Fibroblast of lung (primary cell): ENCODE measurements at regions not wholly inside any gene's neighbourhood (a gene's known extent, or its start where the extent isn't known, plus 50 kb on each side); places are given as distances from the start of the nearest gene placed in this dataset.
A peak's percentile ranks its signal among the peaks of the same experiment; 100 is the strongest.

Source experiments
- DNase-seq, 2 donors: peaks; one replicate each; pipeline versions ENCODE4 v3.0.0 to v3.0.0-alpha.2; 2010; ENCODE audit warnings: low read depth in 2 of 2
- H2AFZ ChIP-seq: 2 replicates; pipeline ENCODE4 v1.5.1; 2012; ENCODE audit warnings: low read length, control low read depth, inconsistent platforms
- H3K27ac ChIP-seq: 2 replicates; pipeline ENCODE4 v1.5.1; 2011; ENCODE audit warnings: low read length, control low read depth; ENCODE audit not compliant: insufficient read depth
- H3K27me3 ChIP-seq: 2 replicates; pipeline ENCODE4 v1.5.1; 2011; ENCODE audit warnings: mild to moderate bottlenecking, low read length; ENCODE audit not compliant: control insufficient read depth, insufficient read depth
- H3K36me3 ChIP-seq: 2 replicates; pipeline ENCODE4 v1.5.1; 2011; ENCODE audit warnings: low read length; ENCODE audit not compliant: control insufficient read depth, insufficient read depth
- H3K4me1 ChIP-seq: 2 replicates; pipeline ENCODE4 v1.5.1; 2011; ENCODE audit warnings: low read length; ENCODE audit not compliant: control insufficient read depth, insufficient read depth; ENCODE audit errors: extremely low read depth
- H3K4me2 ChIP-seq: 2 replicates; pipeline ENCODE4 v1.5.1; 2011; ENCODE audit warnings: low read length, control low read depth; ENCODE audit not compliant: insufficient read depth; ENCODE audit errors: extremely low read depth
- H3K4me3 ChIP-seq, 4 experiments: fragments of 200-600 bp in 1 of 4; sonication (generic) in 1 of 4; replicated peaks in 1 of 4; 2 replicates each; pipeline ENCODE4 v1.5.1; 2011 to 2016; ENCODE audit warnings: low read length in 4 of 4, low read depth in 3 of 4, mild to moderate bottlenecking in 3 of 4, control low read depth in 2 of 4, inconsistent platforms in 1 of 4, mixed read lengths in 1 of 4; ENCODE audit not compliant: insufficient read depth in 1 of 4; ENCODE audit errors: control extremely low read depth in 1 of 4
- H3K79me2 ChIP-seq: 2 replicates; pipeline ENCODE4 v1.5.1; 2012; ENCODE audit warnings: mild to moderate bottlenecking, low read length, inconsistent platforms; ENCODE audit not compliant: control insufficient read depth, insufficient read depth
- H3K9ac ChIP-seq: 2 replicates; pipeline ENCODE4 v1.5.1; 2011; ENCODE audit warnings: mild to moderate bottlenecking, low read length, control low read depth; ENCODE audit not compliant: insufficient read depth
- H3K9me3 ChIP-seq: 2 replicates; pipeline ENCODE4 v1.5.1; 2012; ENCODE audit warnings: low read depth, low read length; ENCODE audit not compliant: control insufficient read depth, insufficient read depth
- H4K20me1 ChIP-seq: 2 replicates; pipeline ENCODE4 v1.5.1; 2011; ENCODE audit warnings: low read length; ENCODE audit not compliant: control insufficient read depth, insufficient read depth; ENCODE audit errors: extremely low read depth
- EZH2 ChIP-seq: IDR thresholded peaks from 2 replicates; pipeline ENCODE4 v1.5.1; 2012; ENCODE audit warnings: low read length, control low read depth, mild to moderate bottlenecking; ENCODE audit errors: missing control alignments
- TF ChIP-seq, protein P1 (sequence below), 2 donors: IDR thresholded peaks in 1 of 2; conservative IDR thresholded peaks in 1 of 2; 1 replicate in 1 of 2; 2 replicates in 1 of 2; pipeline ENCODE4 v1.5.1; 2011 to 2012; ENCODE audit warnings: low read length in 2 of 2, control low read depth in 1 of 2, inconsistent platforms in 1 of 2, low read depth in 1 of 2, mild to moderate bottlenecking in 1 of 2

DNA sequence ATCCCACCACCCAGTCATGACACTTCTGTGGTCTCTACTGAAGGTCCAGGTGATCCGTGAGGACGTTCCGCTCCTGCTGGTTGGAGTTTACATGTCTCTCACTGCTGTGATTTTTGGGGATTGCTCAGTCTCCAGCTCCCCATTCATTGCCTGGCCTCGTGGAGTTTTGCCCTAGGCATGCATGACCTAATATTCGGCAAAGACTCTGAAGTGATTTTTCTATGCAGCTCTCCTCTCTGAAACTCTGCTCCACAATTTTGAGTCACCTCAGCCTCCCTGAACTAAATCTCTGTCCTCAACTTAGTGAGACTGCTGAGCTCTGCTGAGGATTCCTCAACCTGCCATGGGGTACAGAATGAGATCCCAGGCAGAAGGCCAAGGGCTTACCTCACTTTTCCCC lies 174.4 kb upstream of the FGGY start:
- Histone ChIP-seq H3K79me2 (no peaks in the 10 kb centered on the region), H3K9ac (no peak overlapping the region), H3K9me3 (no peaks in the 10 kb centered on the region), H3K4me2 (no peak overlapping the region), H2AFZ (no peak overlapping the region), H3K36me3 (no peaks in the 10 kb centered on the region), H3K27me3 (no peaks in the 10 kb centered on the region), H3K4me3 (no peak overlapping the region), H3K27ac (no peak overlapping the region), H3K4me1 (no peaks in the 10 kb centered on the region), H4K20me1 (no peaks in the 10 kb centered on the region)
- DNase-seq = no peak
- TF ChIP-seq EZH2 = no peak
- TF ChIP-seq, protein P1, sequence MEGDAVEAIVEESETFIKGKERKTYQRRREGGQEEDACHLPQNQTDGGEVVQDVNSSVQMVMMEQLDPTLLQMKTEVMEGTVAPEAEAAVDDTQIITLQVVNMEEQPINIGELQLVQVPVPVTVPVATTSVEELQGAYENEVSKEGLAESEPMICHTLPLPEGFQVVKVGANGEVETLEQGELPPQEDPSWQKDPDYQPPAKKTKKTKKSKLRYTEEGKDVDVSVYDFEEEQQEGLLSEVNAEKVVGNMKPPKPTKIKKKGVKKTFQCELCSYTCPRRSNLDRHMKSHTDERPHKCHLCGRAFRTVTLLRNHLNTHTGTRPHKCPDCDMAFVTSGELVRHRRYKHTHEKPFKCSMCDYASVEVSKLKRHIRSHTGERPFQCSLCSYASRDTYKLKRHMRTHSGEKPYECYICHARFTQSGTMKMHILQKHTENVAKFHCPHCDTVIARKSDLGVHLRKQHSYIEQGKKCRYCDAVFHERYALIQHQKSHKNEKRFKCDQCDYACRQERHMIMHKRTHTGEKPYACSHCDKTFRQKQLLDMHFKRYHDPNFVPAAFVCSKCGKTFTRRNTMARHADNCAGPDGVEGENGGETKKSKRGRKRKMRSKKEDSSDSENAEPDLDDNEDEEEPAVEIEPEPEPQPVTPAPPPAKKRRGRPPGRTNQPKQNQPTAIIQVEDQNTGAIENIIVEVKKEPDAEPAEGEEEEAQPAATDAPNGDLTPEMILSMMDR (conservative IDR thresholded peaks at IDR 0.05 in 1 of 2, IDR thresholded peaks at IDR 0.05 in 1 of 2; ENCODE audit: low read depth in 1 of 2, low read length in 2 of 2) = no peak

DNA sequence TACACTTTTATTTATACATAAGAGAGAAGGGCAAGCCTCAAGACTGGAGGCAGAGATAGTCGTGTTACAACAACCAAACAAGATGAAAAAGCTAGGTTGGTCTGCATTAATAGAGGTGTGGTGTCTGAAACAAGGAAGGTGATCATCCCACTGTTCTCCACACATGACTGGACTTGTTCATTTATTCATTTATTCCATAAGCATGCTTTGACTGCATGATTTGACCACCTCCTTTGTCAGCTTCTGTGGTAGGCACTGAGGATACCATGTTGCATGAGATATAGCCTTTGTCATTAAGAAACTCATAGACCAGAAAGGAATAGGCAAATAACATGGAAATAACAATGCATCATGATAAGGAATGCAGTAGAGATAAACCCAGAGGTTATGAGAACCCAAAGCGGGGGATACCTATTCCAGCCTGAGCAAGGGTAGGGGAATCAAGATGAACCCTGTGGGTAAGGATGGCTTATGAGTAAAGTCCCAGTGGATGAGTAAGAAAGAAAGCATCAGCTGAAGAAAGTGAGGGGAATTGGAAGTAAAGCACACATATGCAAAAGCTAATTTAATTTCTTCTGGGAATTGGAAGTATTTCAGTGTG lies 173.7 kb upstream of the FGGY start:
- Histone ChIP-seq H3K9ac (no peak overlapping the region), H3K27me3 (no peaks in the 10 kb centered on the region), H2AFZ (no peak overlapping the region), H3K4me1 (peaks cover 2% of the 10 kb centered on the region), H3K4me3 (no peak overlapping the region), H3K27ac (no peak overlapping the region), H3K9me3 (no peaks in the 10 kb centered on the region), H3K36me3 (no peaks in the 10 kb centered on the region), H4K20me1 (no peaks in the 10 kb centered on the region), H3K4me2 (no peak overlapping the region), H3K79me2 (no peaks in the 10 kb centered on the region)
- TF ChIP-seq, protein P1 (conservative IDR thresholded peaks at IDR 0.05 in 1 of 2, IDR thresholded peaks at IDR 0.05 in 1 of 2; ENCODE audit: low read depth in 1 of 2, low read length in 2 of 2) = no peak
- TF ChIP-seq EZH2 = no peak
- DNase-seq = peak in 1 of 2 donors; percentile 86

DNA sequence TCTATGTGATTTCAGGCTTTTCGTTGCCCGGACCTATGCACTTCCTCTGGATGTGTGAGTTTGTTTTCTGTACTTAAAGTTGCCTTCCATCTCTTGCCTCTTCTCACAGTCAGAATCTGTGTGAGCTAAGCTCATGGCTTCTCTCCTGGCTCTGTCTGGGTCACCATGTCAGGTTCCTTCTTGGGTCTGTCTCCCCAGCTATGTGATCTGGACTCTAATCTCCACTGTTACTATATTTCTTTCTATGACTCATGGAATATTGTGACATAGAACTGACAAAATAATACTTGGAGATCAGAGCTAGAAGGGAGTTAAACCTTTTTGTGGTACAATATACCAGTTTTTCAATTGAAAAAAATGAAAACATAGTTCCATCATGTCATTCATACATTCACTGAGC lies 172.7 kb upstream of the FGGY start:
- Histone ChIP-seq H4K20me1 (no peaks in the 10 kb centered on the region), H3K79me2 (no peaks in the 10 kb centered on the region), H3K9me3 (no peaks in the 10 kb centered on the region), H3K9ac (no peak overlapping the region), H3K4me3 (no peak overlapping the region), H3K36me3 (no peaks in the 10 kb centered on the region), H3K4me1 (peaks cover 6% of the 10 kb centered on the region), H3K4me2 (no peak overlapping the region), H2AFZ (no peak overlapping the region), H3K27ac (no peak overlapping the region), H3K27me3 (no peaks in the 10 kb centered on the region)
- no peak for TF ChIP-seq EZH2
- TF ChIP-seq, protein P1 (conservative IDR thresholded peaks at IDR 0.05 in 1 of 2, IDR thresholded peaks at IDR 0.05 in 1 of 2; ENCODE audit: low read depth in 1 of 2, low read length in 2 of 2) = no peak
- DNase-seq = peak; percentile 40 to 50
